Right renal pelvis (tissue), 4 donors: ENCODE measurements at regions not wholly inside any gene's neighbourhood (a gene's known extent, or its start where the extent isn't known, plus 50 kb on each side); places are given as distances from the start of the nearest gene placed in this dataset.

Experiments used
- DNase-seq, 4 donors: peaks; one replicate each; pipeline ENCODE4 v3.0.0-alpha.2; 2013; ENCODE audit warnings: low read depth in 4 of 4, low spot score in 3 of 4, missing footprints in 1 of 4

DNA sequence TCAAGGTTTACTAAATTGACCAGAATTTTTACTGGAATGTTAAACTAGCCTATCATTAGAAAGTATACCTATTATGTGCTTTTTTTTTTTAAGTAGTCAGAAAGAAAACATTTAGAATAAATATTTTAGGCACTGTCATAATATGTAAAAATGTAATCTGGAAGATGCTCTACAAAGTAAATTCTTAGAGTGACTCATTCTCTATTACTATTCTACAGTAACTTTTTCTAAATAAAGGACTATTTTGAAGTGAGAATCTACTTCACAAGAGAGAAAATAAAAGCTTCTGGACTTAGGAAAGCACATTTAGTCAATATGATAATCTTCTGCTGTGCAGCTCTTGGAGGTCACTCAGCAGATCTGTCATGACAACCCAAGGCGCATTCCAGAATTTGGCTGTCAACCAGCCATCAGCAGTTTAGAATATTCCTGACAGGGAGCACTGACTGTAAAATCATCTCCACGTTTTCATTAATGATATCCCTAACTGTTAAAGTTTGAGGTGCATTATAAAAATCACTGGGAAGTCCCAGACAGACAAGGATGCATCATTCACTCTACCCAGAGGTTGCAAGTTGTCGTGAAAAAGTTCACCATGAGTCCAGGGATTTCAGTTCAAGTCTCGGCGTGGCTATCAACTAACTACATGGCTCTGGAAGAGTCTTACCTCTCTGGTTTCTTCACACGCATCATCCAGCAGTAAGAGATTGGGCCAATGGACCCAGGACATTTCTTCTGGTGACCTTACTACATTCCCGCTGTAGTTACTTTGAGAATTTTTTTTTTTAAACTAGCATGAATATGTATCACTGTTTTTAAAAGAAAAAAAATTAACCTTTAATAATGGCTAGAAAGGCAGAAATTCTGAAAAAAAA, 374.9 kb downstream of the GJA1 start:
- no peak for DNase-seq

DNA sequence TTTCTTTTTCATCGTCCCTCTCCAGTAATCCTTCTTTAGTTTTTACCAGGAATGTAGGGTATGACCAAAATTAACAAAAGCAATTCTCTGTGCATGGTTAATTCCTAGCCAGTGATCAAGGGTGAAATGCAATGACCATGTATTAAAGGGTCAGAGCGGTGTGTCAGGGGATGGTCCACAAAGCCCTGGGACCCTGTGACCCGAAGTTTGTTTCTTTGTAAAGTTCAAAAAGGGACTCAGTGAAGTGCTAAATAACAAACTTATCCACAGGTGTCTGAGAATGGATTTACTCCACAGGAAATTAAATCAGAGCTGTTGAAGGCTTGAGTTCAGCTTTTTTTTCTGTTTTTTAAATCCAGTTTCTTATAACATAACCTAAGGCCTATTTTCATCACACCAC, 375.7 kb downstream of the GJA1 start:
- no peak for DNase-seq

DNA sequence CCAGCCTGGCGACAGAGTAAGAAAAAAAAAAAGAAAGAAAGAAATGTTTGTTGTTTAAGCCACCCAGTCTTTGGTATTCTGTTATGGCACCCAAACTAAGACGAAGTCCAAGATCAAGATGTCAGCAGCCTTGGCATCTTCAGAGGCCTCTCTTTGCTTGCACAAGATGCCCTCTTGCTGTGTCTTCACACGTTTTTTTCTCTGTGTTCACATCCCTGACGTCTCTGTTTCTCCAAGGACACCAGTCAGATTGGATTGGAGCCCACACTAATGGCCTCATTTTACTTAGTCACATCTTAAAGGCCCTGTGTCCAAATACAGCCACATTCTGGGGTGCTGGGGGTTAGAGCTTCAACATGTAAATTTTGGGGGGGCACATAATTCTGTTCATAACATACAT, 380.9 kb downstream of the GJA1 start:
- no peak for DNase-seq

DNA sequence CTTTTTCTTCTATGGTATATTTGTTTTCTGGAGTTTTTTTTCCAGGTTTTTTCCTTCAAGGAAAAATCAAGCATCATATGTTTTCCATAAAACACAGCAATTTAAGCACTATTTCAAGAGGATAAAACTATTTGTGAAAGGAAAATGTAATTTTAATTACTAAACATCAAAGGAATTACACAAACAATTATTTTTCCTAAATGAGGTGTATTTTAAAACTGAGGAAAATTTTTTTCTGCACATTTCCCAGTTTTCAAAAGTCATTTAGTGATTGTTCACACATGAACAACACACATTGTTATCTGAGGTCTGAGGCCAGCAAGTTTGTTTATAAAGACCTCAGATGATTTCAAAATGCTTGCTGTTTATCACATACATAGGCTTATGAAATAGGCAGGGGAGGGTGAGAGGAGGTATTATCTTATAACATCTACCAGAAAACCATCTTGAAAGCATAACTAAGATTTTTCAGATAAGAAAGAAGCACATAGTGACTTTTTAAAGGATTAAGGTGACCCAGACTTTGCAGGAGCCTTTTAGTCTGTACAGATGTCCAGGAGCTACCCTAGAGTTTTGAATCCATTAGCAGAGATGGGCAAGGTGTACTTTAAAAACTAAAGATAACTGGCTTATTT, 381.6 kb downstream of the GJA1 start:
- no peak for DNase-seq

DNA sequence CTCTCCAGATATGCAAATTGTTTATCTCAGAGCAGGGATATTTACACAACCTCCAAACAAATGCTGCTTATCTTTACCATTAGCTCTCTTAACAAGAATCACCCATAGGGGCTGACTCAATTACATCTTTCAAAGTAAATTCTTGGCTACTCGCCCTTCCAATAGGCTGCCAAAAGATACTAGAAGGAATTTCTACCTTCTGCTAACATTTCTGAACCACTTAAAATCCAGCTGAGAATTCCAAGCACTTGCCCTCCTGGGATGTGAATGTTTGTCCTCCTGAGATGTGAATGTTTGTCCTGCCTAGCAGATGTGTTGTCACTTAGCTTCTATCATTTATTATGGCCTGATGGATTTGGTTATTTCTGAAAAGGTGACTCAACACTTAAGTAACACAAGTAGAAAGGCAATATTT, 388.0 kb downstream of the GJA1 start:
- no peak for DNase-seq

DNA sequence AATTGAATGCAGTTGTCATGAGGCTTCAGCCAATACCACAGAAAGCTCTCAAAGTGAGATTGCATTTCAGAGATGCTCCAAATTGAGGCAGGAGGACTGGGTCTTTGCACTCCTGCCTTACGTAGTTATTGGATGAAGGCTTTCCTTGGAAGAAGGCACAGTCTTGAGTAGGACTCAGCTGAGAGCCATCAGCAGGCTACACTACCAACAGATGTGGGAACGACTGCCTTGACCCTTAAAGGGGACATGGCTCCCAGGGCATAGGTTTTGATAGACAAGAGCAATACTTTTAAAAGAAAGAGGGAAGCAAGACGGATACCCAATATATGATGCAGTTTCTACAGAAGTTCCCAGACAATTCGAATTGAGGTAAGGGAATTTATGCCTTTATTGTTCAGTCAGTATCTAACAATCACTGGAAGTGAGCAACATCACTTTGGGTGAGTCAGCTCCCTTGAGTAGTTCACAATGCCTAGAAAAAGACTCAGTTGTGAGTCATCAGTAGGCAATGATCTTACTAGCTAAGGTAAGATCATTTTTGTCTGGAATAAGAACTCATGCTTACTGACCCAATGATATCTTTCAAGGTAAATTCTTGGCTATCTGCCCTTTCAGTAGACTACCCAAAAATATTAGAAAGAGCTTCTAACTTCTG, 390.8 kb downstream of the GJA1 start:
- no peak for DNase-seq

DNA sequence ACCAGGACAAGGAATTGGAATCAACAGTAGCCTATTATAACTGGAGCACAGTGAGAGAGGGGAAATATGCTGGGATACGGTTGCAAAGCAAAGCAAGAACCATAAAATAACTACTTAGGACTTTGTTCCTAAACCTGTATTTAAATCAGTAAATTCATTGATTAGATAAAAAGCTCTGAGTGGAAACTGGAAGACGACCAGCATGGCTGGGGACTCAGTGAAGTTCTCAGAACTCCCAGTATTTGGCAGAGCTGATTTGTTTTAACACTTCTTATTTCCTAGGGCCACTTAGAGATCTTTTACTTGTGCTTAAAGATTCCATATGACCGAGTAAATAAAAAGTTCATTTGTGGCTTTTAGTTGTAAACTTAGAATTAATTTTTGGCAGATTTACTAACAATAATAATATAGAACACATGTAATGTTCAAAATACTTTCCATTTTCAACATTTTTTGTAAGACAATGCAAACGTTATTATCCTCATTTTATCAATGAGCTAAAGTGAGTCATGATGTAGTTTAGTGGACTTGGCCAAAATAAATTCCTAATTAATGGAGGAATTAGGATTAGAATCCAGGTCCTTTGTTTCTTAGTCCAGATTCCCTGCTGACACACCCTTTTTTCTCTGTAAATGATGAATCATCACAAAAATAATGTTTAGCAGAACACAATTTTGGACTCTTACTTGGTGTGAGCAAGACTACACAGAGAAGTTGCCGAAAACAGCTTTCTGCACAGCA, 392.9 kb downstream of the GJA1 start:
- DNase-seq, result no peak

DNA sequence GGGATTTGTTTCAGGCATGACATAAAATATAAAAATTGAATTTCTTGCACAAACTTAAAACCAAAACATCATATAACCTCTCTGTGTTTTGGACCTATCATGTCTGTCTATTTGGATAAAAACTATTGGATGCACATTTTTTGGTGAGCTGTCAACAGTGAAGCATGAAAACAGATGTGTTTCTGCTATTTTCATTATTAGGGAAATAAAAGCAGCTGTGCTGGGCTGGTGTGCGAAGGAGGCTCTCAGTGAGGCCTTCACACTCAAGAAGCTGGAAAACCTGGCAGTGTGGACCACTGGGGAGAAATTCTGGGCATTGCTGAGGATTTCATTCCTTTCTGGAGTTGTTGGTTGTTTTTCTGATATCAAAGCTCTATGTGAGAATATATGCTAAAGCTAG, 395.3 kb downstream of the GJA1 start:
- DNase-seq, result no peak

DNA sequence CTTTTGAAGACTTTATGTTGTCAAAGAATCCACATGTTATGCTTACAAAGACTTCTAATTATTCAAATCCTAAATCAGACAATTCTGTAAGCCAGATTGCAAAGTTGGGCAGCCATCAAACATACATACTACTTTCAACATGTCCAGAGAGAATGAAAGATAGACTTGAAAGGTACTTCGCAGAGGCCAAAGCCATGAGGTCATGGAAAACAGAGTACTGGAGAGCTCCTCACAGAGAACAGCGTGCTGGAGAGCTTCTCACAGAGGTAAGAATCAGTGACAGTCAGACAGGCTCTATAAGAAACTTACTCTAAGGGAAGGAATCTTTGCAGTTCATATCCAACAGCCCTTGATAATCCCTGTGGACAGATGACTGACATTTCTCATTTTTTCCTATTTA, 400.2 kb downstream of the GJA1 start:
- DNase-seq, result no peak

DNA sequence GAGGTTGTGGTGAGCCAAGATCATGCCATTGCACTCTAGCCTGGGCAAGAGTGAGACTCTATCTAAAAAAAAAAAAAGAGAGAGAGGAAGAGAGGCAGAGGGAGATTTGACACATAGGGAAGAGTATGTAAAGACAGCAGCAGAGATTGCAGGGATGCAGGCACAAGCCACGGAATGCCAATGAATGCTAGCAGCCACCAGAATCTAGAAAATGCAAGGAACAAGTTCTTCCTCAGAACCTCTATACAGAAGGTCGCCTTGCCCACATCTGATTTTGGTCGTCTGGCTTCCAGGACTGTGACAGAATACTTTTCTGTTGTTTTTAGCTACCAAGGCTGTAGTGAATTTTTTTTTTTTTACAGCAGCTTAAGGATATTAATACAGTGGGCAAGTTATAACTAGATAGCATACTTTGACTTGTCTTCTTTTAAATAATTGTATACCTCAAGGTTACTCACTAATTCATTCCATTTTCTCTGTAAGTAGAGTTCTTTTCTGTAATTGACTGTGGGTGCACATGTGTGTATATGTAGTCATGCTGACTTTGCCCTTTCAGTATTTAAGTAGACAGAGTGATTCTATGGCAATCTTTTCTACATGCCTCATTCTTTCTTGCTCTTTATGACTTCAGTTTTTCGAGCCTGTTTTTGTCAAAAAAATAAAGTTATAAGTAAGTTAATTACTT, 402.2 kb downstream of the GJA1 start:
- DNase-seq, result no peak

DNA sequence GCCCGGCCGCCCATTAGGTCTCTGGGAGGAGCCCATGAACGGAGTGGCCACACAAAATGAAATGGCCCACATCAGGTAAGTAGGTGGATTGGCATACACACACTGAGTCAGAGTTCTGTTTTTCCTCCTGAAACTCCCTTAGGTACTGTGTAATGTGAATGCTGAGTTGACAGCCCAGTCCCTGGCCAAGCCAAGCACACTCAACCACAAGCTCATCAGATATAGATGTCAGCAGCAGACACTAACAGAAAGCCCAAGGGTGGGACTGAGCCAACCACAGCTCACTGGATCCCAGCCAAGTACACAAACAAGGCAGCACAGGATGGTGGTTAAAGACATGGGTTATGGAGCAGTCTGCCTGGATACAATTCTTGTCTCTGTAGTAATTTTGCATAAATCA, 403.4 kb downstream of the GJA1 start:
- no peak for DNase-seq

DNA sequence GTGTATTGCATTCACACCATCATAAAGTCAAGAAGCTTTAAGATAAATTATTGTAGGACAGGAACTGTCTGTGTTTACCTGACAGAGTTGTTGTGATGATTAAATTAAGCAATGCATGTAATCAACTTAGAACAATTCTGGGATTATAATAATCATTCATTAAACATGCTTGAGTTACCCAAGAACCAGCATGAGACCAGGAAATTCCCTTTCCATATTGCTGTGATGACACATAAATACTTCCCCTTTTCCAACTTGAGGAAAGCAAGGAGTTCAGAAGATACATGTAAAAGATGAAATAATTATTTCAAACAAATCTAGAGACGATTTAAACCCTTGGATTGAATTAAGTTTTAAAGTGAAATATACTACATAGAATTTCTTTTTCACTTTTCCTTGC, 404.4 kb downstream of the GJA1 start:
- no peak for DNase-seq

DNA sequence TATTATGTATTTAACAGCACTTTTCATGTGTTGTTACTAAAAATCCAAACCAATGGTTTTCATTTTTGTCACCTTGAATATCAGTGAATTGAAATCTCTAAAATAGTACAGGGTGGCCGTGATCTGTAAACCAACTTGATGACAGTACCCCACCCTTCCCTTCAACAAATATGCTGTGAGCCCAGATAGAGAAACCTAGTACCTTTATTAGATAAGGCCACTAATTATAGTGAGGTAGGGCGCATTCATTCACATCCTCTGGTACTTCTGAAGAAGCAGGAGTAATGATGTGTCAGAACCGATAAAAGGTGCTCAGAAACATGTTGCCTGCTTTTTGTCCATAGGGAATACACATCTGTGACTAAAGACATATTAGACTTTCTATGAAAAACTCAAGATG, 409.5 kb downstream of the GJA1 start:
- DNase-seq, result no peak

DNA sequence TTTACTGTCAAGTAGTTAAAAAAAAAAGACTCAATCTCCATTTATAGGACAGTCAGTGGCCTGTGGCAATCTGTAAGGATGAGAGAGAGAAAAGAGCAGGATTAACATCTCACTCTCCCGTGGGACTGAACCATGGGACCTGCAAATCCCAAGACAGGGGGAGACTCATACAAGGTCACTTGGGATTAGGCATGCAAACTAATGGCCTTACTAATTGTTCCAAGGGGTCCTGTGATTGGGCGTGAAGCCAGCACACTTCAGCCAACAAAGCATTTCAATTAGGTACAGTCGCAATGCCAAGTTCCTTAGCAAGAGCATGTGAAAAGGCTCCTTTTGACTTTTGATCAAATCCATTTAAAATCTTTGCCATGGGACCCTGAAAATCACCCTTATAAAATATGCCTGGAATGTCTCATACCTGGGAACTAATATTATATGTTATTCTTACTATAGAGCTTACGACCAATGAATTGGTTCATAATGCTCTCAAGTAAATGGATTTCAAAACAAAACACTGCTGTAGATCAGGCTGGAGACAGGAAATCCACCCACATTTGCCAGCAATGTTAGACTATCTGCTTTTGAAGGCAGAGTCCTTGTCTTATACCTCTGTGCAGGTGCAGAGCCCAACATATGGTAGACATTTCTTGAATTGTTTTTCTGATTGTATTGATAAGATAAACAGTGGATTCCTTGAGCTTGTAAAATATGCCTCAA, 412.5 kb downstream of the GJA1 start:
- DNase-seq, result no peak

DNA sequence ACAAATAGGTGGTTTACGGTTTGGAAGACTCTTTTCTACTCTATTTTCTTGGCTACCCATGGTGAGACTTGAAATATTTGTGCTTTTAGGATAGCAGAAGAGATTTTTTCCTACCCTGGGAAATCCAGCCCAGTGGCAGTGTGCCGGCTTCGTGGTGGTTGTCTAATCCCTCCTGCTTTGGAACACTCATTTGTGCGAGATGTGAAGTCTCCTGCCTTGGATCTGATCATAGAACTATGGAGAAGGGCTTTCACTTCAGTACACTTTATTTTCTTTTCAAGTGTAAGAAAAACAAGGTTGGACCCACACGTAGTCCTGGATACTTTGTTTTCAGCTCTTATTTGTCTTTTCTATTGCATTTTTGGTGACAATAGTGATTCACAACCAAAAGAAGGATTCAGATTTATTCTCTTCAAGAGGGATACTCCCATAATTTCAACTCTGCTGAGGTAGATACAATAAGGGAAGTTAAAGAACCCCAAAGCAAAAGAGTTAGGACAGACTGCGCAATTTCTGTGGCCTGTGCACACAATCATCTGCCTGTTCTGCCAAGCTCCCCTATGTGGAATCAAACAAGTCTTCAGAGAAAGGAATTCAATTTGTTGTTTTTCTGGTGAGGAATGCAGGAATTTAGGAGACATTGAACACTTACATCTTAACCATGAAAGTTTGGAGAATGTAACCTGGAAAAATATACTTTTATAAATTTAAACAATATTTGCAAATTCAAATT, 413.2 kb downstream of the GJA1 start:
- no peak for DNase-seq

DNA sequence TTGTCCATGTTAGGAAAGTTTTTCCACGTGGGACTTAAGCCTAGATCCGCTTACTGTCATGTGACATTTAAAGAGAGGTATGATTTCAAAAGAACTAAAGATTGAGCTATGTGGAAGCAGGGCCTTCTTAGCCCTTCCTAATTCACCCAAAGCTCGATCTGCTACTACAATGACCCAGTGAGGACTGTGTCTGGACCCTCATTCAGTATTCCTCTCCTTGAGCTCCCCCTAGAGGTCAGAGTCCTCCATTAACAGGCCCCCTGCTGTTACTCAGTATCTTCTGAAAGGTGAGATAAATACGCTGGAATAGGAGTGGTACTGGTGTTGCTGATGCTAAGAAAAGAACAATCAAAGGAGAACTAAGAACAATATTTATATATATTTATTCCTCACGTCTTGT, 414.0 kb downstream of the GJA1 start:
- DNase-seq, result peak; percentile 31 to 55 (median 48)

DNA sequence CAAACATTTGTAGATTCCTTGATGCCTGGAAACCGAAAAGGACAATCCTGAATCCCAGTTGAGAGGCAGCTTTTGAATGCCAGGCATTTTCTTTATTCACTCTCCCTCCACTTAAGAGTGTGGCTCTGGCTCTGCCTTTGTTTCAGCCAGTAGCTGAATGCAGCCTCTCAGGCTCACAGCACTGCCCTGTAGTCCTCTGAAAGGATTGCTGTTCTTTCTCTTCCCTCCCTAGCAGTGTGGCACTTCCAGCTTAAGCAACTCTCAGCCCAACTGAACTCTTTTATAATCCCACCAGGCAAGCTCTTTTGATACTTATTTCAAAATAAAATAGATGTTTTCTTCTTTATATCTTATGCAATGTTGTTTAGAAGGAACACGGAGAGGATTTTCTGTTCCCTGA, 415.6 kb downstream of the GJA1 start:
- DNase-seq, result no peak

DNA sequence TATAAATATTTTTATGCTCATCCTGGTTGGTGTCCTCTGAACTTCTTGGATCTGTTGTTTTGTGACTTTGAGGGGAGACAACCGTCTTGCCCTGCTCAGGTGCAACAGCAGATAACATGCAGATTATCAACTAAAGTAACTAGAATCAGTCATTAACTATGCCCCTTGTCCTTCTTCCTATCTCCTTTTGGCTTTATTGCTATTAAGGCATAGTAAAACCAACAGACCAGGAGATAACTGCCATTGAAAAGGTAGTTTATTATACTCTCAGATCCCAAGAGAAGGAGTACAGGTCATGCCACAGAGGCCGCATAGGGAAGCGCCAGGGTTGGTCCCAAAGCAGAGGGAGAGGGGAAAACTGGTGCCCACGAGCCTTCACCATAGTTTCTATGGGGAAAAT, 418.2 kb downstream of the GJA1 start:
- DNase-seq, result no peak

DNA sequence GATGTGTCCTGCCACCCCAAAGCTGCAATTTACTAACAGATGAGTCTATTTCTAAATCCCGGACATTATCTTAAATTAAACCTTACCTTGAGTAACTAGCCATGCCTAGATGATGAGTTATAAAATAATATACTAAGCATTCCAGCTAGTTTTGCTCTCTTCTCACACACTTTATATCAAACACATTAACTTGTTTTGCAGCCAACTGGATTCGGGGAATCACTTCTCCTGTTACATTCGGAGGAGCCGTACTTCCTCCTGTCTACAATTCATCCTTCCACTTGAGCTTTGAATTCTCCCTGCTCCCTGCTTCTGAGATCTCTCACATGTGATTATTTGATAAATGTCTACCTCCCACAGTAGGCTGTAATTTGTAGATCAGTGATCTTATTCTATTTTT, 420.1 kb downstream of the GJA1 start:
- no peak for DNase-seq
